NCI-H748 (cell line): ENCODE measurements at regions not wholly inside any gene's neighbourhood (a gene's known extent, or its start where the extent isn't known, plus 50 kb on each side); places are given as distances from the start of the nearest gene placed in this dataset.
"Not testable (repeated sequence)": the region's sequence is repeated elsewhere in the genome, so short reads cannot be mapped to it uniquely, and the experiment has no call there.

Experiments
- DNase-seq: peaks from one replicate; lab custom pipeline; 2025; ENCODE audit not compliant: unreplicated experiment; lab: John Stamatoyannopoulos, UW

DNA sequence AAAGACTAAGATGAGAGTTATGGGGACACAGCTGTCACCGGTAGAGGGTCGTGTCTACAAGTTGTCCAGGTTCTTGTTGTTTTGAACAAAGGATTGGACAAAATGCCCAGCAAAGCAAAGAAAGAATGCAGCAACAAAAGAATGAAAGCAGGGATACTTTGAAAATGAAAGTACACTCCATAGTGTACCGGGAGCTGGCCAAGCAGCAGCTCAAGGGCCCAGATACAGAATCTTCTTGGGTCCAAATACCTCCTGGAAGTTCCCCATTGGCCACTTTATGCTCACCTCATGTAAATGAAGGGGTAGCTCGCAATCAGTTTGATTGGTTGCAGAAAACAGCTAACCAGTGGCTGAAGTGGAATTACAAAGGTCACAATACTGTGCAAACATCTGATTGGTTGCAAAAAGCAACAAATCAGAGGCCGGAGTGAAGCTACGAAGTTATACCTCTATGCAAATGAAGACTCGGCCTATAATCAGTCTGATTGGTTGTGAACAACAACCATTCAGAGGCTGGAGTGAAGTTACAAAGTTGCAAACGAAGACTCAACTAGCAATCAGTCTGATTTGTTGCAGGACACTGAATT lies 474.9 kb upstream of the TMEFF2 start:
- no peak for DNase-seq

GRCh38 chr2:192660555-192660954 lies 465.8 kb upstream of the TMEFF2 start:
- peak; percentile 51 for DNase-seq

GRCh38 chr2:192657362-192657761 lies 462.6 kb upstream of the TMEFF2 start:
- peak; percentile 98 for DNase-seq

- DNase-seq: no peak
Measured at GRCh38 chr2:192655916-192656315, 461.2 kb upstream of the TMEFF2 start.

DNA sequence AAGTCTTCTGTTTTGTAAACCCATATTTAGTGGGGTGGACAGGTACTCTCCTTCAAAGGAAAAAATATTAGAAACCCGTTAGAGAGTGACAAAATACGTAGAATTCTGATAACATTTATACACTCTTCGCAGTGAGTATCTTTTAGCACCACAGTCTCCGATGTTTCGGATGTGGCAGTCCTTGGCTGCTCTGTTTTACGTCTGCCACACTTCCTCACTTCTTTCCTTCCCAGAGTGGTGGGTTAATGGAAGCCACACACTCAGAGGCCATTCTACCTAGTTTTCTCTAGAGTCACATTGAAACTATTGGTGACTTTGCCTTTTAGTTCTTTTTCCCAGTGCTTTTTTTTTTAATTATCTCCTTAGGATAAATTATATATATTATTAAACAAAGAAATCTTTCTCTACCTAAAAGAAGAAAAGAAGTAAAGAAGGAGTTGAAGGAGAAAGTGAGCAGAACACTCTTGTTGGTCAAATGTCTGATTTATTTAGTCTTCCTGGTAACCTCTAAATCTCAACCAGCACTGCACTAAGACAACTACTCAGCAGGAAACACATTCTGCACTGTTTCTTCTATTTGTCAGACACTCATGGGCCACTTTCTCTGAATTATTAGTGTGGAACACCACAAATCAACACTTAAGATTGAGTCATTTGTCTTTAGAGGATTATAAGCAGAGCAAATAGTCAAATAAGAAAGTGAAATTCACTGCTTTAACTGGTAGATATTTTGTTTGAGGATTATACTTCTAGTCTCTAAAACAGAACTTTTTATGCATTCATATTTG lies 451.3 kb upstream of the TMEFF2 start:
- no peak for DNase-seq

- DNase-seq: no peak
Measured at GRCh38 chr2:192634557-192634956, 439.8 kb upstream of the TMEFF2 start.

DNA sequence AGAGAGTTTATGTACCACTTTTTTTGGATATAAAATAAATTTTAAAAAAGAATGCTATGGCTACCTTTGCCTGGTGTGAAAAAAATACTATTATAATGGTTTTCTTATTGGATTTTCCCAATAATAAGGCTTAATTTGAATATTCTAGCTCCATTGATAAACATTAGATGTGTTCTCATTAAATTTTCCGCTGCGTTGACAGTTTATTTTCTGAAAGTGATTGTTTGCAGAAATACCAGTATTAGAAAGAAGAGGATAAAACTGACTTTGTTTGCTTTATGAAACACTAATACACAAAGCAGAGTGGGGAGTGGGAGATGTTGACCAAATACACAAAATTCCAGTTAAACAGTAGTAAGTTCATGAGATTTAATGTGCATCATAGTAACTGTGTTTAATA lies 433.3 kb upstream of the TMEFF2 start:
- no peak for DNase-seq

GRCh38 chr2:192615105-192615504 lies 420.4 kb upstream of the TMEFF2 start:
- no peak for DNase-seq

GRCh38 chr2:192604295-192604694 lies 409.6 kb upstream of the TMEFF2 start:
- peak; percentile 38 for DNase-seq

GRCh38 chr2:192598649-192599048 lies 403.9 kb upstream of the TMEFF2 start:
- not testable (repeated sequence) for DNase-seq

GRCh38 chr2:192593561-192593960 lies 398.8 kb upstream of the TMEFF2 start:
- no peak for DNase-seq

GRCh38 chr2:192591617-192592016 lies 396.9 kb upstream of the TMEFF2 start:
- DNase-seq: no peak

- peak; percentile 64 for DNase-seq
Measured at GRCh38 chr2:192585418-192585817, 390.7 kb upstream of the TMEFF2 start.

GRCh38 chr2:192584976-192585375 lies 390.2 kb upstream of the TMEFF2 start:
- DNase-seq: no peak

GRCh38 chr2:192579965-192580700 lies 385.4 kb upstream of the TMEFF2 start:
- no peak for DNase-seq

DNA sequence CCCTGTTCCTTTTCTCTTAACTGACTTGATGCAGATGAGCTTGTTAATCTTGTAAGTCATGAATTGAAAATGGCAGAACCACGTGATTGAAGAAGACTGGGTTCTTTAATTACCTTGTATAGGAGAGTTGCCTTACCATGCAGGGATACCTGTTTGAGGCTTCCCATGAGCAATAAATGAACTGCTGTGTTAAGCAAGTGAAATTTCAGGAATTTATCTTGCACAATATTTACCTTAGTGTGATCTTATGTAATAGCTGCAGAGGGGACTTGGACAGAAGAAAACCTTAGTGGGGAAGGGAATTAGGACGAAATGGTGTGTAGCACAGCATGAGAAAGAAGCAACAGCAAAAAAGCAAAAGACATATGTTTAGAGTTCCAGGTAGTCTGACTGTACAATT lies 384.0 kb upstream of the TMEFF2 start:
- no peak for DNase-seq

DNA sequence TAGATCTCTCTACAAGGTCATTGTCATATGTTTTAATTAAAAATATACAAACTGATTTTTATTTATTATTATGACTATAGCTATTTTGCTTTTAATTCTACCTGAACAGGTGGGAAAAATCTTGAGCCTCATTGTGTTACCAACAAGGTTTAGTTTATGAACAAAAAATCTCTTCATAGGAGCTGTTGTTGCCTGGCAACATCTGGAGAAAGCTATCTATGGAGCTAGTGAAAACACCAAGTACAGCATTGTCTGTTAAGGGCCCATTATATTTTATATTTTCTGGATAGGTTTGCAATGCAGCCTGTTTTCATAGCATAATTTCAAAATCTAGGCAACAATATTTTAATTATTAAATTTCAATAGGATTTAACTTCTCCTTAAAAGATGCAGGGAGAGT lies 383.0 kb upstream of the TMEFF2 start:
- DNase-seq: peak; percentile 39

GRCh38 chr2:192574552-192574951 lies 379.8 kb upstream of the TMEFF2 start:
- no peak for DNase-seq

GRCh38 chr2:192571636-192572035 lies 376.9 kb upstream of the TMEFF2 start:
- peak; percentile 9 for DNase-seq

GRCh38 chr2:192570788-192571187 lies 376.1 kb upstream of the TMEFF2 start:
- no peak for DNase-seq

DNA sequence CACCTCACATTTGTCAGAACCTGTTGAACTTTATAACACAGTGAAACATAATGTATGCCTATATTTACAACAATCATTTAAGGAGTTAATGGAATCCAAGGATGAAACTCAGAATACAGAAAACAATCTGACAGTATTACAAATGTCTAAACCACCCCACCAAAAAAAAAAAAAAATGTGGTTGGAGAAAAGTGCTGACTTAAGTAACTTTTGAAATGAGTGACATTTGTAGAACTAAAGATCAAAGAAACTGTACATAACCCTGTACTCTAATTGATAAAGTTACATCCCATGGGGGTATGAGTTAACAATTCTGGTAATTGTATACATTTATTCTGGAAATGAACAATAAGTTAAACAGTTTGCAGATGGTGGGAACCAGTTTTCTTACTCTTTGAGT lies 372.1 kb upstream of the TMEFF2 start:
- DNase-seq: no peak

DNA sequence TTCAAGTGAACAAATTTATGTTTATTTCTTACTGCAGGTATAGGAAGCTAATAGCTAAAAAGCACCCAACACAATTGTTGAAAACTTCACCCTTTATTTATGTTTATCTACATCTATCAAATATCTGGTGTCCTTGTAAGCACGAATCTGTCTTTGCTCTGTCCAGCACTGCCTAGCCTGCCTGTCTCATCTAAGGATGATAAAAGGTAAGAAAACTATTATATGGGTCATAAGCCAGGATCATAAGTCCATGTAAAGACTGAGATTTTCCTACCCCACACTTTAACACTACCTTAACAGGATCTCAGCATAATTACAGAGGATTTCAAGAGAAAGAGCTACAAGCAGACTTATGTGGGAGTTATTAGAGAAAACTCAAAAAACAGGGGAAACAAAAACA lies 365.6 kb upstream of the TMEFF2 start:
- DNase-seq: no peak
